GM18498 (cell line): ENCODE measurements at regions not wholly inside any gene's neighbourhood (a gene's known extent, or its start where the extent isn't known, plus 50 kb on each side); places are given as distances from the start of the nearest gene placed in this dataset.
"Not testable (repeated sequence)": the region's sequence is repeated elsewhere in the genome, so short reads cannot be mapped to it uniquely, and the experiment has no call there.

ENCODE experiments used
- ATAC-seq: cut with Tn5 transposase; IDR thresholded peaks from one replicate; pipeline ENCODE4 v1.9.1; 2021; ENCODE audit warnings: mild to moderate bottlenecking, moderate library complexity; ENCODE audit not compliant: unreplicated experiment

- ATAC-seq, result no peak
These were observed 117.7 kb downstream of the TMEM167A start for GRCh38 chr5:82959466-82959865.

DNA sequence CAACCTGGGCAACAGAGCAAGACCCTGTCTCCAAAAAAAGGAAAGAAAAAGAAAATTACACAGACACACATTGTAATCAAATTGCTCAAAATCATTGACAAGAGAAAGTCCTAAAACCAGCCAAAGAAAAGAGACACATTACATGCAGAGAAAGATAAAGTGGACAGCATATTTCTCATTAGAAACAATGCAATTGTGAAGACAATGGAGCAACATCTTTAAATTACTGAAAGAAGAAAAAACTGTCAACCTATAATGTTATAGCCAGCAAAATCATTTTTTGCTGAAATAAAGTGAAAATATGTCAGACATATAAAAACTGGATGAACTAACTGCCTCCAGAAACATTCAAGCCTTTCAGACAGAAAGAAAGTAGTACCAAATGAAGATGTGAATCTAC, 120.6 kb downstream of the TMEM167A start:
- no peak for ATAC-seq

- no peak for ATAC-seq
These were observed 124.9 kb downstream of the TMEM167A start for GRCh38 chr5:82952326-82952725.

- ATAC-seq, result not testable (repeated sequence)
These were observed 132.9 kb downstream of the TMEM167A start for GRCh38 chr5:82944267-82944666.

DNA sequence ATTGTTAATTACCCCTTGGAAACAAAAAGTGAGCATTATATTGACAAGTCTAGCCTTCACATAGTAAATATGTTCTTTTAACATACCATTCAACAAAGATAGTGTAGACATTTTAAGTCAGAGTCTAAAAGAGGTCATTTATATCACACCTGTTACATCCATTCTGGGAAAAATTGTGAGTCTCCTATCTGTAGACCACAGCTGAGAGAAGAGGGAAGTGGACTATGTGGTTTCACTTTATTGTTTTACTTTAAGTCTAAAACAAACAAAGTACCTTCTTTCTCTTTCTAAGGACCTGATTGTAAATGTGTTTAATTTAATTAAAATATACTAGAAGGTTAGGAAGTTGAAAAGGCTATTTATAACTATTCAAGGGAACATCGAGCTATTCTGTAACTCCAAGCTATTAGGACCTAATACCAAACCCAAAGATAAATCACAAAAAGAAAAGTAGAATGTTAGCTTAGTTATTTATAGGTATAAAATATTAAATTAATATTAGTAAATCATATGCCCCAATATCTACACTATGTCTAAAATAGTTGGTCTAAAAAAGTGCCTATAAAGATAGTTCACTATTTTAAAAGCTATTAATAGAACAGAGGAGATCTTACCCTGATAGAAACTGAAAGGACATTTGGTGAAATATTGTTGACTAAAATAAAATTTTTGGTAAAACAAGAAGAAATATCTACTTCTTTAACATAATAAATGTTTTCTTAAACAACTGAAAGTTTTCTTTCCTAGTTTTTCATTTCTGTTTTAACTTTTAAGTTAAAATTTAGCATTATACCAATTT, 134.9 kb downstream of the TMEM167A start:
- ATAC-seq, result peak; percentile 48

DNA sequence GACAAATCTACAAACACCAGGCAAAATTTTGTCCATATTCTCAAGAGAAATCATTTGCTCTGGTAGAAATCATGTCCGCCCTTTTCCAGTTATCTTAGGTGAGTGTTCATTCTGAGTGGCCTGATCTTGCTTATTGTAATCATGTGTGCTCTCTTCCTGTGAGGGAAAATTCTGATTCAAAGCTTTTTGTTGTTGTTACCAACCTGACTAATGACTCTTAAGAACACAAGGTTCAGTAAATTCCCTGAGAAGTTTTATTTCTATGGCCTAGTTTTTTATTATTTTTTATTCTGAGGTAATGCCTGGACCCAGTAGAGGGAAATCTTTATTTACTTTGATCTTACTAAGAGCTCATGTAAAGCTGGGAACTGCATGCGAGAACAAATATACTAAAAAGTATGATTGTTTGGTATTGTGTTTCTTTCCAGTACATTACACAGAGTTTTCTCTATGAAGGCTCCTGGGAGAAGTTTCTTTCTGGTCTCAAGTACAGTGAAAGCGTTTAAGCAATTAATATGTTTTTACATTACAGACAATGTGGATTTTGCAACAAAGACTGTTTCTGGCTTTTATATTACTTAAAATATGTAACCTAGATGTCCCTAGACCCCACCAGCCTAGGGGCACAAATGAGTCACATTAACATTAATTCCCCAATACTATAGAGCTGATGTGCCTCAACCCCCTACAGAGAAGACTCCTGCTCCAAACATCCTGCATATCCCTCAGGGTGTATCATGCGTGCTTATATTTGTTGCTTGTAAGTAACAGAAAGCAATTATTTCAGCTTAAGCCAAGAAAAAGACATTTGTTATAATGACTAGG, 138.1 kb downstream of the TMEM167A start:
- no peak for ATAC-seq

- not testable (repeated sequence) for ATAC-seq
These were observed 144.5 kb downstream of the TMEM167A start for GRCh38 chr5:82932473-82933220.

GRCh38 chr5:82931110-82931509, 146.1 kb downstream of the TMEM167A start:
- no peak for ATAC-seq

GRCh38 chr5:82925061-82925411, 152.2 kb downstream of the TMEM167A start:
- no peak for ATAC-seq

- no peak for ATAC-seq
These were observed 152.8 kb downstream of the TMEM167A start for GRCh38 chr5:82924226-82925060.

- no peak for ATAC-seq
These were observed 155.0 kb downstream of the TMEM167A start for GRCh38 chr5:82922086-82922734.

GRCh38 chr5:82918311-82919031, 158.7 kb downstream of the TMEM167A start:
- ATAC-seq, result no peak

- ATAC-seq, result peak; percentile 57
These were observed 159.6 kb downstream of the TMEM167A start for GRCh38 chr5:82917584-82917983.

- ATAC-seq, result no peak
These were observed 163.2 kb downstream of the TMEM167A start for GRCh38 chr5:82913971-82914370.

DNA sequence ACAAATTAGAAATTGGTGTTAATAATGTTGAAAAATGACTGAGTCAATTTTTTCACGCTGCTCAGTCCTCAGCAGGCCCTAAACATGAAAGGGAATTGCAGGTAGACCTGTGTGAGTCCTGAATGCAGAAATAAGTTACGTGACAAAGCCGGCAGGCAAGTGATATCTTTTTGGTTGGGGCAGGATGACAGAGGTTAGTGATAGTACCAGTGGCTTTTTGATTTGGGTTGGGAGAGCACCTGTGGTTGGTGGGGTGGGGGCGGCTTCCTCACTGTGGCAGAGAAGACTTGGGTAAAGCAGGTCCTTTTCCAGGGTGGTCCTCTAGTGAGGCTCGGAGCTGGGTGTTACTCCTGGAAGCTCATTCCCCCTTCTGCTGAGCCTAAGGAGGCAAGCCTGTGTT, 164.7 kb downstream of the TMEM167A start:
- ATAC-seq, result no peak

- no peak for ATAC-seq
These were observed 165.3 kb downstream of the TMEM167A start for GRCh38 chr5:82911910-82912309.

- ATAC-seq, result no peak
These were observed 166.3 kb downstream of the TMEM167A start for GRCh38 chr5:82910905-82911304.

- no peak for ATAC-seq
These were observed 166.7 kb downstream of the TMEM167A start for GRCh38 chr5:82910491-82910890.

DNA sequence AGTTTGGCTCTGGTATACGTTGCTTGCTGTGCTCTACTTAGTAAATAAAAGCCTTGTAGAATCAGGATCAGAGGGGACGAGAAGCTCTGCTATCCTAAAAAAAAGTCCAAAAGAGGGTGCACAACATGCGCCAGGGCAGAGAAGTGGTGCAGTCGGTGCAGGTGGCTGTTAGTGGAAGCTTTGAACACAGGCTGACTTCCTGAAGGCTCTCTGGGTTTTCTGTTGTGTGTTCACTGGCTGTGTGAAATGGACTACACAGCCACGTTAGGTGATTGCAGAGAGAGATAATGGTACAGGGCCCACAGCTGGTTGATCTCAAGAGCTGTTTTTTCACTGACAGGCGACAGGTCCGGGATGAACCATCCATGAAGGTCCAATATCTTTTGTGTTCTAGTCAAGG, 167.4 kb downstream of the TMEM167A start:
- no peak for ATAC-seq
